ENCODE measurements at regions not wholly inside any gene's neighbourhood (a gene's known extent, or its start where the extent isn't known, plus 50 kb on each side); places are given as distances from the start of the nearest gene placed in this dataset.
"Not testable (repeated sequence)": the region's sequence is repeated elsewhere in the genome, so short reads cannot be mapped to it uniquely, and the experiment has no call there.

GRCh38 chr10:22103701-22104470 is 100.4 kb upstream of the DNAJC1 start:
- H3K4me3 ChIP-seq = no peak overlapping the region
- no peak for DNase-seq
- intact Hi-C loops (cut with DNase I; ENCODE audit: low total_unique reads) = no loop called here
- H3K9me3 ChIP-seq = no peaks in the 10 kb centered on the region
- no peaks in the 10 kb centered on the region for H3K27me3 ChIP-seq
- H3K4me1 ChIP-seq = no peaks in the 10 kb centered on the region
- in situ Hi-C loops (cut with MboI; ENCODE audit: low pct_ligation_motif_present in 1 of 4, low pct_unique_long_range_greater_than_20kb in 1 of 4, low sequenced_read_pairs in 3 of 4) = no loop called here
- H3K27ac ChIP-seq = no peak overlapping the region
- WGBS, 2 donors (ENCODE audit: low coverage in 1 of 2) = 47 to 61% methylated on average over 3 to 4 of the region's 4 CpGs
- TF ChIP-seq EP300 (IDR thresholded peaks at IDR 0.05; ENCODE audit: low read depth) (no peak), POLR2A (IDR thresholded peaks at IDR 0.05) (no peak)
- TF ChIP-seq, protein P1, sequence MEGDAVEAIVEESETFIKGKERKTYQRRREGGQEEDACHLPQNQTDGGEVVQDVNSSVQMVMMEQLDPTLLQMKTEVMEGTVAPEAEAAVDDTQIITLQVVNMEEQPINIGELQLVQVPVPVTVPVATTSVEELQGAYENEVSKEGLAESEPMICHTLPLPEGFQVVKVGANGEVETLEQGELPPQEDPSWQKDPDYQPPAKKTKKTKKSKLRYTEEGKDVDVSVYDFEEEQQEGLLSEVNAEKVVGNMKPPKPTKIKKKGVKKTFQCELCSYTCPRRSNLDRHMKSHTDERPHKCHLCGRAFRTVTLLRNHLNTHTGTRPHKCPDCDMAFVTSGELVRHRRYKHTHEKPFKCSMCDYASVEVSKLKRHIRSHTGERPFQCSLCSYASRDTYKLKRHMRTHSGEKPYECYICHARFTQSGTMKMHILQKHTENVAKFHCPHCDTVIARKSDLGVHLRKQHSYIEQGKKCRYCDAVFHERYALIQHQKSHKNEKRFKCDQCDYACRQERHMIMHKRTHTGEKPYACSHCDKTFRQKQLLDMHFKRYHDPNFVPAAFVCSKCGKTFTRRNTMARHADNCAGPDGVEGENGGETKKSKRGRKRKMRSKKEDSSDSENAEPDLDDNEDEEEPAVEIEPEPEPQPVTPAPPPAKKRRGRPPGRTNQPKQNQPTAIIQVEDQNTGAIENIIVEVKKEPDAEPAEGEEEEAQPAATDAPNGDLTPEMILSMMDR (IDR thresholded peaks at IDR 0.05) = peak in 1 of 5 experiments; percentile 12
- no peaks in the 10 kb centered on the region for H3K36me3 ChIP-seq

GRCh38 chr10:22097696-22098095 is 94.2 kb upstream of the DNAJC1 start:
- no peaks in the 10 kb centered on the region for H3K27me3 ChIP-seq
- no peak overlapping the region for H3K27ac ChIP-seq
- DNase-seq = no peak
- intact Hi-C loops (cut with DNase I; ENCODE audit: low total_unique reads) (no loop called here), in situ Hi-C loops (cut with MboI; ENCODE audit: low pct_ligation_motif_present in 1 of 4, low pct_unique_long_range_greater_than_20kb in 1 of 4, low sequenced_read_pairs in 3 of 4) (no loop called here)
- WGBS, 2 donors (ENCODE audit: low coverage in 1 of 2) = 94% methylated on average over 2 of the region's 3 CpGs; no CpG with 5 or more reads in 1 of the 2 donors
- H3K4me1 ChIP-seq = no peaks in the 10 kb centered on the region
- no peaks in the 10 kb centered on the region for H3K36me3 ChIP-seq
- TF ChIP-seq, protein P1 (IDR thresholded peaks at IDR 0.05) = no peak
- TF ChIP-seq POLR2A (IDR thresholded peaks at IDR 0.05) = no peak
- no peak for TF ChIP-seq EP300 (IDR thresholded peaks at IDR 0.05; ENCODE audit: low read depth)
- TF ChIP-seq POLR2AphosphoS5 (IDR thresholded peaks at IDR 0.05) = no peak
- no peaks in the 10 kb centered on the region for H3K9me3 ChIP-seq
- H3K4me3 ChIP-seq = no peak overlapping the region

- H3K9me3 ChIP-seq; H3K27ac ChIP-seq; intact Hi-C loops (cut with DNase I; ENCODE audit: low total_unique reads); DNase-seq; H3K4me1 ChIP-seq; H3K27me3 ChIP-seq; H3K4me3 ChIP-seq; H3K36me3 ChIP-seq; in situ Hi-C loops (cut with MboI; ENCODE audit: low pct_ligation_motif_present in 1 of 4, low pct_unique_long_range_greater_than_20kb in 1 of 4, low sequenced_read_pairs in 3 of 4): not testable (repeated sequence)
- 50 to 59% methylated on average over 1 of the region's 1 CpG for WGBS, 2 donors (ENCODE audit: low coverage in 1 of 2)
These were observed 87.7 kb upstream of the DNAJC1 start for GRCh38 chr10:22091260-22091659.

DNA sequence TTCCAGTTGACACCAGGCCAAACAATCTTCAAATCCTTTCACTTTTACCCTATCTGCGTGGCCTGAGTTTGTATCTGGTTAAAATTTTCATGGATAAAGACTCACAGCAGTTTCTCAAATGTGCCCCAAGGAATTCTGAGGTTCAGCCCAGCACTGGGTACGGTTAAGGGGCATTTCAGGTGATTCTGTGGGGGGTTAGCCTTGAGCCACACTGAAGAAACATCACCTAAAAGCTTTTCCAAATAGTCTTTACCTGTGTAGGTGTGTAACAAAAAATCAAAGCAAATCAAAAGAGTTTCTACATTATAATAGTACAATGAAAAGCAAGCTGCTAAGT is 83.8 kb upstream of the DNAJC1 start:
- Histone ChIP-seq H3K27me3 (no peaks in the 10 kb centered on the region), H3K9me3 (no peaks in the 10 kb centered on the region), H3K36me3 (no peaks in the 10 kb centered on the region), H3K4me1 (peaks cover 0 to 10% (median 3%) of the 10 kb centered on the region in 4 donors), H3K27ac (peak overlapping the region in 2 of 4 donors; percentile 22 to 51), H3K4me3 (no peak overlapping the region)
- in situ Hi-C loops (cut with MboI; ENCODE audit: low pct_ligation_motif_present in 1 of 4, low pct_unique_long_range_greater_than_20kb in 1 of 4, low sequenced_read_pairs in 3 of 4) = no loop called here
- WGBS, 2 donors (ENCODE audit: low coverage in 1 of 2) = 48 to 58% methylated on average over 2 of the region's 2 CpGs
- intact Hi-C loops (cut with DNase I; ENCODE audit: low total_unique reads) = no loop called here
- no peak for DNase-seq
- TF ChIP-seq, protein P1 (IDR thresholded peaks at IDR 0.05) = no peak
- TF ChIP-seq POLR2AphosphoS5 (IDR thresholded peaks at IDR 0.05) (no peak), POLR2A (IDR thresholded peaks at IDR 0.05) (no peak), EP300 (IDR thresholded peaks at IDR 0.05; ENCODE audit: low read depth) (no peak)

Data from transverse colon (tissue), 4 donors.